ENCODE measurements at regions not wholly inside any gene's neighbourhood (a gene's known extent, or its start where the extent isn't known, plus 50 kb on each side); places are given as distances from the start of the nearest gene placed in this dataset.

DNA sequence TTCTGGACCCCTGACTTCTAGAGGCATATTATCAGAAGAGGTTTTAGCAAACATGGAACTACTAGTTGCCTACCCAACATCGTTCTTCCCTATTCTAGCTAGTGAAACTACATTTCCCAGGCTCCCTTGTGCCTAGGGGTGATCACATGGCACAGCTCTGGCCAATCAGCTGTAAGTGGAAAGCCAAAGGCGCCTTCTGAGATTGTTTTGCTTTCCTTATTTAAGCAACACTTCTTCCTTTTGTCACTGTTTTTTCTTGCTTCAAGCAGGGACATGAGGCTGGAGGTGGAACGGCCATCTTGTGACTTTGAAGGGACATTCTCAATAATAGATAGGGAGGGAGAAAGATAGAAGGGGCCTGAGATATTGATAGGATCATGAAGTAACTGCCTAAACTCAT is 136.7 kb downstream of the ZNF664 start (continued):
- TF ChIP-seq TAF7 (optimal IDR thresholded peaks at IDR 0.05; ENCODE audit: borderline replicate concordance, low read depth, low read length) (no peak), RXRA (IDR thresholded peaks at IDR 0.05; ENCODE audit: insufficient read depth, low read depth, low read length) (no peak), CHD2 (IDR thresholded peaks at IDR 0.05; ENCODE audit: low read length) (peak; percentile 84), SIX5 (IDR thresholded peaks at IDR 0.05; ENCODE audit: low read depth, low read length) (peak; percentile 91), KDM5A (IDR thresholded peaks at IDR 0.05; ENCODE audit: low read length) (no peak), YY1 (IDR thresholded peaks at IDR 0.05; ENCODE audit: low read depth, low read length) (no peak), SRF (IDR thresholded peaks at IDR 0.05; ENCODE audit: low read depth, low read length) (no peak), CBX5 (IDR thresholded peaks at IDR 0.05; ENCODE audit: low read depth, low read length) (no peak), TCF12 (IDR thresholded peaks at IDR 0.05; ENCODE audit: low read depth, low read length) (no peak), ZNF274 (IDR thresholded peaks at IDR 0.05; ENCODE audit: borderline replicate concordance, extremely low read depth, low read length) (no peak), NRF1 (IDR thresholded peaks at IDR 0.05; ENCODE audit: low read depth, low read length) (no peak), SUZ12 (IDR thresholded peaks at IDR 0.05; ENCODE audit: low read length) (no peak), EP300 (IDR thresholded peaks at IDR 0.05; ENCODE audit: borderline replicate concordance in 1 of 2, low read depth in 2 of 2, low read length in 2 of 2) (no peak), JUND (IDR thresholded peaks at IDR 0.05; ENCODE audit: low read length) (no peak), NANOG (IDR thresholded peaks at IDR 0.05; ENCODE audit: insufficient read depth, low read depth, low read length, poor library complexity, severe bottlenecking) (no peak), FOSL1 (IDR thresholded peaks at IDR 0.05; ENCODE audit: insufficient read depth, low read depth, low read length) (no peak), BACH1 (IDR thresholded peaks at IDR 0.05; ENCODE audit: low read length) (no peak), BCL11A (IDR thresholded peaks at IDR 0.05; ENCODE audit: low read depth in 2 of 2, low read length in 2 of 2) (no peak), POLR2AphosphoS5 (IDR thresholded peaks at IDR 0.05; ENCODE audit: low read depth, low read length) (no peak), RBBP5 (IDR thresholded peaks at IDR 0.05; ENCODE audit: borderline replicate concordance, low read depth, low read length) (no peak), CBX8 (IDR thresholded peaks at IDR 0.05; ENCODE audit: borderline replicate concordance, low read depth, low read length) (no peak)
- TF ChIP-seq, protein P1, sequence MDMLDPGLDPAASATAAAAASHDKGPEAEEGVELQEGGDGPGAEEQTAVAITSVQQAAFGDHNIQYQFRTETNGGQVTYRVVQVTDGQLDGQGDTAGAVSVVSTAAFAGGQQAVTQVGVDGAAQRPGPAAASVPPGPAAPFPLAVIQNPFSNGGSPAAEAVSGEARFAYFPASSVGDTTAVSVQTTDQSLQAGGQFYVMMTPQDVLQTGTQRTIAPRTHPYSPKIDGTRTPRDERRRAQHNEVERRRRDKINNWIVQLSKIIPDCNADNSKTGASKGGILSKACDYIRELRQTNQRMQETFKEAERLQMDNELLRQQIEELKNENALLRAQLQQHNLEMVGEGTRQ (IDR thresholded peaks at IDR 0.05; ENCODE audit: low read length) = peak; percentile 94
- TF ChIP-seq, protein P2, sequence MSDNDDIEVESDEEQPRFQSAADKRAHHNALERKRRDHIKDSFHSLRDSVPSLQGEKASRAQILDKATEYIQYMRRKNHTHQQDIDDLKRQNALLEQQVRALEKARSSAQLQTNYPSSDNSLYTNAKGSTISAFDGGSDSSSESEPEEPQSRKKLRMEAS (IDR thresholded peaks at IDR 0.05) = peak; percentile 66; the same call in 1 of the 2 replicates
- TF ChIP-seq, protein P3, sequence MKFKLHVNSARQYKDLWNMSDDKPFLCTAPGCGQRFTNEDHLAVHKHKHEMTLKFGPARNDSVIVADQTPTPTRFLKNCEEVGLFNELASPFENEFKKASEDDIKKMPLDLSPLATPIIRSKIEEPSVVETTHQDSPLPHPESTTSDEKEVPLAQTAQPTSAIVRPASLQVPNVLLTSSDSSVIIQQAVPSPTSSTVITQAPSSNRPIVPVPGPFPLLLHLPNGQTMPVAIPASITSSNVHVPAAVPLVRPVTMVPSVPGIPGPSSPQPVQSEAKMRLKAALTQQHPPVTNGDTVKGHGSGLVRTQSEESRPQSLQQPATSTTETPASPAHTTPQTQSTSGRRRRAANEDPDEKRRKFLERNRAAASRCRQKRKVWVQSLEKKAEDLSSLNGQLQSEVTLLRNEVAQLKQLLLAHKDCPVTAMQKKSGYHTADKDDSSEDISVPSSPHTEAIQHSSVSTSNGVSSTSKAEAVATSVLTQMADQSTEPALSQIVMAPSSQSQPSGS (IDR thresholded peaks at IDR 0.05; ENCODE audit: low read length) = no peak
